ENCODE measurements at regions not wholly inside any gene's neighbourhood (a gene's known extent, or its start where the extent isn't known, plus 50 kb on each side); places are given as distances from the start of the nearest gene placed in this dataset.

DNA sequence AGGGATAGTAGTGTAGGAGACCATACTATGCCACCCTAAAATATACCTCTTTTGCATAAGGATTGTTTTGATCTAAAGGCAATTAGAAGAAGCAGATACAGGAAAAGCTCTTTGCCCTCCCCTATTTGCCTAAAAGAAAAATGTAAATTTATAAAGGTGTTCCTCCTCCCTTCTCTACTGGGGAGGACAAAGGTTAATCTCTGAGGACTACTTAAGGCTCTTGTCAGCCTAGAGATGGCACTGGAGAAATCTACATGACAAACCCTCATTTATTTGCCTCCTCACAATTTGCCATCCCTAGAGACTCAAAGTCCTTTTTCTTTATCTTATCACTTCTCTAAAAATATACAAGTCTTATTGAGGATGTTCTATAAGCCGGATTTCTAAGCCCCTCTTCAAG is 1021.8 kb downstream of the STPG2 start:
- TF ChIP-seq POLR2A (IDR thresholded peaks at IDR 0.05; ENCODE audit: low read depth, low read length) (no peak), TAF1 (IDR thresholded peaks at IDR 0.05; ENCODE audit: borderline replicate concordance, low read depth, low read length) (no peak)
